Osteoblast (primary cell): ENCODE measurements at regions not wholly inside any gene's neighbourhood (a gene's known extent, or its start where the extent isn't known, plus 50 kb on each side); places are given as distances from the start of the nearest gene placed in this dataset.
A peak's percentile ranks its signal among the peaks of the same experiment; 100 is the strongest.

Experiments
- DNase-seq: peaks from one replicate; pipeline ENCODE4 v3.0.0; 2011; ENCODE audit warnings: low spot score, mixed read lengths; ENCODE audit not compliant: insufficient read length; ENCODE audit errors: missing footprints
- H2AFZ ChIP-seq: 2 replicates; pipeline ENCODE4 v1.6.0; 2011; ENCODE audit warnings: mild to moderate bottlenecking, low read length
- H3K27ac ChIP-seq: 2 replicates; pipeline ENCODE4 v1.5.1; 2011; ENCODE audit warnings: mild to moderate bottlenecking, low read depth, low read length, moderate library complexity
- H3K27me3 ChIP-seq: 2 replicates; pipeline ENCODE4 v1.6.0; 2012; ENCODE audit warnings: mild to moderate bottlenecking, control low read depth, inconsistent platforms, low read length, moderate library complexity; ENCODE audit not compliant: insufficient read depth
- H3K36me3 ChIP-seq: 2 replicates; pipeline ENCODE4 v1.5.1; 2011; ENCODE audit warnings: mild to moderate bottlenecking, low read length, control low read depth, moderate library complexity; ENCODE audit not compliant: insufficient read depth
- H3K4me1 ChIP-seq: 2 replicates; pipeline ENCODE4 v1.5.1; 2011; ENCODE audit warnings: mild to moderate bottlenecking, low read length, control low read depth, moderate library complexity; ENCODE audit not compliant: insufficient read depth
- H3K4me2 ChIP-seq: 2 replicates; pipeline ENCODE4 v1.6.0; 2011; ENCODE audit warnings: mild to moderate bottlenecking, low read length; ENCODE audit not compliant: insufficient read depth
- H3K4me3 ChIP-seq: fragments of 200-600 bp; sonication (generic); 3 replicates; pipeline ENCODE4 v1.5.1; 2012; ENCODE audit warnings: mild to moderate bottlenecking, low read length, inconsistent platforms; ENCODE audit not compliant: insufficient read depth
- H3K79me2 ChIP-seq: 2 replicates; pipeline ENCODE4 v1.6.0; 2012; ENCODE audit warnings: mild to moderate bottlenecking, low read length, control low read depth, inconsistent platforms; ENCODE audit not compliant: insufficient read depth
- H3K9me3 ChIP-seq: 2 replicates; pipeline ENCODE4 v1.5.1; 2011; ENCODE audit warnings: low read depth, low read length, control low read depth
- H4K20me1 ChIP-seq: 2 replicates; pipeline ENCODE4 v1.6.0; 2012; ENCODE audit warnings: mild to moderate bottlenecking, low read length, control low read depth; ENCODE audit not compliant: insufficient read depth
- CTCF ChIP-seq: IDR thresholded peaks from 2 replicates; pipeline ENCODE4 v1.5.1; 2011; ENCODE audit warnings: mild to moderate bottlenecking, low read depth, low read length, moderate library complexity; ENCODE audit errors: extremely low read depth

GRCh38 chr14:103216399-103216798 is 93.1 kb downstream of the TNFAIP2 start:
- H4K20me1 ChIP-seq, result no peaks in the 10 kb centered on the region
- H2AFZ ChIP-seq, result no peak overlapping the region
- H3K79me2 ChIP-seq, result no peaks in the 10 kb centered on the region
- no peak for TF ChIP-seq CTCF
- no peaks in the 10 kb centered on the region for H3K36me3 ChIP-seq
- H3K27me3 ChIP-seq, result peaks cover 21% of the 10 kb centered on the region
- peak; percentile 8 for DNase-seq
- H3K4me1 ChIP-seq, result no peaks in the 10 kb centered on the region
- peaks cover 3% of the 10 kb centered on the region for H3K9me3 ChIP-seq
- H3K27ac ChIP-seq, result no peak overlapping the region
- H3K4me3 ChIP-seq, result no peak overlapping the region
- H3K4me2 ChIP-seq, result no peak overlapping the region

DNA sequence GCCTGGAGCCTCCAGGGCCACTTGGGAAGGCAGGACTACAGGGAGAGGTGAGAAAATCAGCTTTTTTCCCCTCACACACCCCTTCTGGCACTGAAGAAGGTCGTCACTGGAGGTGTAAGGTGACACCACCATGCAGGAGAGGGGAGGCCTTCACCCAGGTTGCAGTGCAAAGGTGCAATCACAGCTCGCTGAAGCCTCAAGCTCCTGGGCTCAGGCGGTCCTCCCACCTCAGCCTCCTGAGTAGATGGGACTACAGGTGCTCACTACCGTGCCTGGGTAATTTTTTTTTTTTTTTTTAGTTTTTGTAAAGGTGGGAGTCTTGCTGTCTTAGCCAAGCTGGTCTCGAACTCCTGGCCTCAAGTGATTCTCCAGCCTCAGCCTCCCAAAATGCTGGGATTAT is 93.6 kb downstream of the TNFAIP2 start:
- peaks cover 3% of the 10 kb centered on the region for H3K9me3 ChIP-seq
- no peak overlapping the region for H3K4me2 ChIP-seq
- no peak for TF ChIP-seq CTCF
- DNase-seq, result peak; percentile 42
- no peak overlapping the region for H2AFZ ChIP-seq
- H4K20me1 ChIP-seq, result no peaks in the 10 kb centered on the region
- H3K4me3 ChIP-seq, result no peak overlapping the region
- H3K27ac ChIP-seq, result no peak overlapping the region
- no peaks in the 10 kb centered on the region for H3K79me2 ChIP-seq
- H3K4me1 ChIP-seq, result no peaks in the 10 kb centered on the region
- no peaks in the 10 kb centered on the region for H3K36me3 ChIP-seq
- H3K27me3 ChIP-seq, result peaks cover 25% of the 10 kb centered on the region

GRCh38 chr14:103217538-103217937 is 94.3 kb downstream of the TNFAIP2 start:
- Histone ChIP-seq H3K27ac (no peak overlapping the region), H3K9me3 (peaks cover 3% of the 10 kb centered on the region), H3K4me2 (no peak overlapping the region), H3K79me2 (no peaks in the 10 kb centered on the region), H2AFZ (no peak overlapping the region), H3K4me3 (no peak overlapping the region), H3K4me1 (no peaks in the 10 kb centered on the region), H4K20me1 (no peaks in the 10 kb centered on the region), H3K27me3 (peaks cover 28% of the 10 kb centered on the region), H3K36me3 (no peaks in the 10 kb centered on the region)
- TF ChIP-seq CTCF, result no peak
- peak; percentile 13 for DNase-seq

GRCh38 chr14:103220134-103220981 is 97.1 kb downstream of the TNFAIP2 start:
- Histone ChIP-seq H3K27me3 (peaks cover 40% of the 10 kb centered on the region), H4K20me1 (no peaks in the 10 kb centered on the region), H3K4me1 (no peaks in the 10 kb centered on the region), H3K4me3 (no peak overlapping the region), H3K4me2 (no peak overlapping the region), H3K27ac (no peak overlapping the region), H3K36me3 (no peaks in the 10 kb centered on the region), H3K9me3 (peaks cover 3% of the 10 kb centered on the region), H2AFZ (no peak overlapping the region), H3K79me2 (no peaks in the 10 kb centered on the region)
- no peak for DNase-seq
- no peak for TF ChIP-seq CTCF
